K562 (cell line): ENCODE measurements at regions not wholly inside any gene's neighbourhood (a gene's known extent, or its start where the extent isn't known, plus 50 kb on each side); places are given as distances from the start of the nearest gene placed in this dataset.

Experiments used
- ATAC-seq: fragments of 200-7000 bp; cut with Tn5 transposase; 3 replicates; pipeline ENCODE4 v1.9.1; 2020; ENCODE audit warnings: moderate library complexity
- BruUV-seq: library from RNA; stranded (reverse); fragments of 400-500 nt; replicated peaks from 2 replicates; lab custom pipeline; 2021; lab: Mats Ljungman, UMichigan
- CTCF ChIA-PET: fragments of 300-600 bp; formaldehyde crosslinking; extraction: SDS; loops from one replicate; lab custom pipeline; 2021; ENCODE audit warnings: low intra/inter-chr PET ratio; lab: Yijun Ruan, JAX
- POLR2A ChIA-PET: fragments of 300-600, 350-650 bp; sonication (Branson Sonifier 250); formaldehyde crosslinking; extraction: SDS; loops from one replicate; lab custom pipeline; 2021; ENCODE audit warnings: antibody characterized with exemption, inconsistent platforms; lab: Yijun Ruan, JAX
- DNase-seq, 4 experiments: peaks; one replicate each; pipeline versions ENCODE4 v3.0.0 to v3.0.0-alpha.2; 2011 to 2018; ENCODE audit warnings: low spot score in 3 of 4, mixed read lengths in 3 of 4; ENCODE audit errors: extremely low read depth in 1 of 4
- FAIRE-seq: peaks from 2 replicates; lab custom pipeline; 2011; peaks lifted over from hg19 to GRCh38; lab: Jason Lieb, UNC
- H2AFZ ChIP-seq: 2 replicates; pipeline ENCODE4 v1.6.0; 2011; ENCODE audit warnings: low read depth, low read length, control low read depth, inconsistent platforms
- H3K27ac ChIP-seq: fragments of 200-600 bp; 3 replicates; pipeline ENCODE4 v1.8.0; 2011; ENCODE audit warnings: low read depth, mild to moderate bottlenecking, control low read depth, inconsistent platforms, low read length, moderate library complexity, mixed read lengths; ENCODE audit errors: extremely low read depth
- H3K27me3 ChIP-seq, 2 experiments: fragments of 300-600 bp in 1 of 2; 2 replicates in 1 of 2; 3 replicates in 1 of 2; pipeline versions ENCODE4 v1.6.0 to v1.8.0; 2011; ENCODE audit warnings: inconsistent platforms in 2 of 2, low read length in 2 of 2, mild to moderate bottlenecking in 1 of 2, mixed read lengths in 1 of 2, moderate library complexity in 1 of 2; ENCODE audit not compliant: control insufficient read depth in 2 of 2, insufficient read depth in 2 of 2
- H3K36me3 ChIP-seq: fragments of 300-600 bp; 3 replicates; pipeline ENCODE4 v1.8.0; 2011; ENCODE audit warnings: mild to moderate bottlenecking, low read length, inconsistent platforms; ENCODE audit not compliant: control insufficient read depth, insufficient read depth
- H3K4me1 ChIP-seq, 2 experiments: fragments of 200-600 bp in 1 of 2; replicated peaks in 1 of 2; 2 replicates in 1 of 2; 3 replicates in 1 of 2; pipeline versions ENCODE4 v1.5.1 to v1.8.0; 2011; ENCODE audit warnings: inconsistent platforms in 2 of 2, low read length in 2 of 2, mild to moderate bottlenecking in 1 of 2, mixed read lengths in 1 of 2, moderate library complexity in 1 of 2; ENCODE audit not compliant: control insufficient read depth in 2 of 2, insufficient read depth in 2 of 2
- H3K4me2 ChIP-seq: 2 replicates; pipeline ENCODE4 v1.6.1; 2011; ENCODE audit warnings: low read length, control low read depth, inconsistent platforms, mixed read lengths; ENCODE audit not compliant: insufficient read depth
- H3K4me3 ChIP-seq: fragments of 200-600 bp; sonication (generic), shearing (Covaris generic); 2 replicates; pipeline ENCODE4 v1.5.1; 2016; ENCODE audit warnings: control low read depth, inconsistent platforms
- H3K79me2 ChIP-seq: fragments of 200-600 bp; 3 replicates; pipeline ENCODE4 v1.8.0; 2011; ENCODE audit warnings: low read length, inconsistent platforms; ENCODE audit not compliant: control insufficient read depth, insufficient read depth
- H3K9ac ChIP-seq, 2 experiments: 2 replicates each; pipeline versions ENCODE4 v1.6.0 to v1.6.1; 2011; ENCODE audit warnings: low read depth in 2 of 2, low read length in 2 of 2, control low read depth in 1 of 2, inconsistent platforms in 1 of 2, mild to moderate bottlenecking in 1 of 2, mixed read lengths in 1 of 2; ENCODE audit not compliant: insufficient read depth in 1 of 2
- H3K9me1 ChIP-seq: one replicate; pipeline ENCODE4 v1.6.0; 2011; ENCODE audit warnings: inconsistent platforms, mild to moderate bottlenecking, low read length, moderate library complexity; ENCODE audit not compliant: control insufficient read depth, insufficient read depth
- H3K9me3 ChIP-seq: replicated peaks from 2 replicates; pipeline ENCODE4 v1.5.1; 2011; ENCODE audit warnings: low read depth, low read length, inconsistent platforms; ENCODE audit not compliant: control insufficient read depth, insufficient read depth
- H4K20me1 ChIP-seq: replicated peaks from 2 replicates; pipeline ENCODE4 v1.6.1; 2011; ENCODE audit warnings: low read length, inconsistent platforms, mixed read lengths; ENCODE audit not compliant: control insufficient read depth, insufficient read depth
- AFF4 ChIP-seq: sonication (generic); formaldehyde crosslinking; IDR thresholded peaks from 2 replicates; pipeline ENCODE4 v1.8.0; 2023; ENCODE audit warnings: mild to moderate bottlenecking, missing genetic modification reagents
- GATA2 ChIP-seq: sonication (generic); formaldehyde crosslinking; IDR thresholded peaks from 2 replicates; pipeline ENCODE4 v1.4.0; 2020; ENCODE audit warnings: mild to moderate bottlenecking, missing genetic modification reagents
- MTF1 ChIP-seq: fragments of 250-450 bp; sonication (Bioruptor Pico); IDR thresholded peaks from 2 replicates; pipeline ENCODE4 v1.9.0; 2021; ENCODE audit warnings: moderate library complexity, mild to moderate bottlenecking, inconsistent platforms, borderline replicate concordance
- SMARCC2 ChIP-seq: fragments of 450-650 bp; IDR thresholded peaks from 2 replicates; pipeline ENCODE4 v1.6.1; 2017; ENCODE audit warnings: antibody characterized with exemption, moderate library complexity, mild to moderate bottlenecking, low read depth
- WGBS: fragments of 100-300 bp; shearing (Covaris generic); methylation state at CpG from one replicate; pipeline ENCODE4 v1.1.6; 2016; ENCODE audit warnings: low coverage, mixed read lengths; ENCODE audit not compliant: insufficient coverage; ENCODE audit errors: missing lambda C conversion rate; 5-methylcytosine and 5-hydroxymethylcytosine counted together
- in situ Hi-C: fragments of 300-500 bp; cut with MboI; formaldehyde crosslinking; loops from 4 replicates; pipeline ENCODE4 v1.15.0; 2018; ENCODE audit warnings: inconsistent platforms, mixed read lengths
- intact Hi-C: fragments of 100-400 bp; cut with micrococcal nuclease; formaldehyde crosslinking; loops from 2 replicates; pipeline ENCODE4 v1.14.2; 2022

GRCh38 chrX:42273387-42273786 is 350.0 kb upstream of the CASK start:
- ATAC-seq (no peak), FAIRE-seq (no peak), DNase-seq (no peak)
- no peaks in the 10 kb centered on the region for H3K9me3 ChIP-seq
- no TSS peak for BruUV-seq
- H3K9ac ChIP-seq, result no peak overlapping the region
- CTCF ChIA-PET, result no interaction called here
- 0% methylated on average over 4 of the region's 4 CpGs for WGBS
- no peaks in the 10 kb centered on the region for H4K20me1 ChIP-seq
- no peak overlapping the region for H2AFZ ChIP-seq
- no peaks in the 10 kb centered on the region for H3K79me2 ChIP-seq
- no peaks in the 10 kb centered on the region for H3K9me1 ChIP-seq
- POLR2A ChIA-PET, result no interaction called here
- H3K27me3 ChIP-seq, result no peaks in the 10 kb centered on the region
- intact Hi-C loops (no loop called here), in situ Hi-C loops (no loop called here)
- H3K36me3 ChIP-seq, result no peaks in the 10 kb centered on the region
- no peak overlapping the region for H3K27ac ChIP-seq
- no peak for TF ChIP-seq MTF1 (CRISPR knock-in tag)
- TF ChIP-seq GATA2 (CRISPR knock-in tag), result no peak
- TF ChIP-seq SMARCC2, result no peak
- TF ChIP-seq AFF4 (CRISPR knock-in tag), result no peak
- H3K4me1 ChIP-seq, result no peaks in the 10 kb centered on the region
- H3K4me3 ChIP-seq, result no peak overlapping the region
- H3K4me2 ChIP-seq, result no peak overlapping the region
